Loucy (cell line): ENCODE measurements at regions not wholly inside any gene's neighbourhood (a gene's known extent, or its start where the extent isn't known, plus 50 kb on each side); places are given as distances from the start of the nearest gene placed in this dataset.

Experiments
- H2AFZ ChIP-seq: fragments of 200-600 bp; sonication (generic); 2 replicates; pipeline ENCODE4 v1.6.0; 2016; ENCODE audit warnings: antibody characterized with exemption, mild to moderate bottlenecking, low read length, moderate library complexity
- H3F3A ChIP-seq: fragments of 200-600 bp; 2 replicates; pipeline ENCODE4 v1.6.0; 2016; ENCODE audit warnings: antibody characterized with exemption, low read depth, mild to moderate bottlenecking
- H3K27me3 ChIP-seq: fragments of 200-600 bp; sonication (generic); 2 replicates; pipeline ENCODE4 v1.6.1; 2014; ENCODE audit warnings: low read length, mild to moderate bottlenecking; ENCODE audit not compliant: insufficient read depth, poor library complexity, severe bottlenecking
- H3K36me3 ChIP-seq: fragments of 200-600 bp; sonication (generic); 2 replicates; pipeline ENCODE4 v1.6.1; 2016; ENCODE audit warnings: low read length; ENCODE audit not compliant: insufficient read depth
- H3K4me1 ChIP-seq: fragments of 200-600 bp; sonication (generic); 2 replicates; pipeline ENCODE4 v1.5.1; 2014; ENCODE audit warnings: low read length, mild to moderate bottlenecking; ENCODE audit not compliant: insufficient read depth, poor library complexity, severe bottlenecking
- H3K4me2 ChIP-seq: fragments of 200-600 bp; sonication (generic); 2 replicates; pipeline ENCODE4 v1.6.0; 2014; ENCODE audit warnings: antibody characterized with exemption, low read length, low read depth, mild to moderate bottlenecking; ENCODE audit not compliant: poor library complexity, severe bottlenecking
- H3K4me3 ChIP-seq: fragments of 200-600 bp; sonication (generic); 2 replicates; pipeline ENCODE4 v1.5.1; 2014; ENCODE audit warnings: low read length, mild to moderate bottlenecking, mixed read lengths; ENCODE audit not compliant: poor library complexity, severe bottlenecking
- H3K79me2 ChIP-seq: fragments of 200-600 bp; sonication (generic); 2 replicates; pipeline ENCODE4 v1.6.1; 2014; ENCODE audit warnings: low read length; ENCODE audit not compliant: insufficient read depth
- H3K9ac ChIP-seq: fragments of 200-600 bp; sonication (generic); 2 replicates; pipeline ENCODE4 v1.6.0; 2014; ENCODE audit warnings: mild to moderate bottlenecking, low read depth, low read length, moderate library complexity; ENCODE audit not compliant: poor library complexity, severe bottlenecking
- H3K9me2 ChIP-seq: fragments of 200-600 bp; sonication (generic); replicated peaks from 2 replicates; pipeline ENCODE4 v1.6.1; 2016; ENCODE audit warnings: low read depth, low read length, mixed read lengths
- H3K9me3 ChIP-seq: fragments of 200-600 bp; sonication (generic); 2 replicates; pipeline ENCODE4 v1.6.1; 2014; ENCODE audit warnings: mild to moderate bottlenecking, antibody characterized with exemption, low read length, low read depth; ENCODE audit not compliant: insufficient read depth
- H4K20me1 ChIP-seq: fragments of 200-600 bp; sonication (generic); 2 replicates; pipeline ENCODE4 v1.6.0; 2014; ENCODE audit warnings: antibody characterized with exemption, low read length, mild to moderate bottlenecking; ENCODE audit not compliant: insufficient read depth, poor library complexity, severe bottlenecking
- EZH2phosphoT487 ChIP-seq: fragments of 200-600 bp; IDR thresholded peaks from 2 replicates; pipeline ENCODE4 v1.6.1; 2018; ENCODE audit warnings: antibody characterized with exemption, mild to moderate bottlenecking, moderate library complexity, borderline replicate concordance
- TF ChIP-seq, protein P1 (sequence below): fragments of 200-600 bp; sonication (generic); conservative IDR thresholded peaks from 2 replicates; pipeline ENCODE4 v1.5.1; 2014; ENCODE audit warnings: mild to moderate bottlenecking, antibody characterized with exemption, low read length

DNA sequence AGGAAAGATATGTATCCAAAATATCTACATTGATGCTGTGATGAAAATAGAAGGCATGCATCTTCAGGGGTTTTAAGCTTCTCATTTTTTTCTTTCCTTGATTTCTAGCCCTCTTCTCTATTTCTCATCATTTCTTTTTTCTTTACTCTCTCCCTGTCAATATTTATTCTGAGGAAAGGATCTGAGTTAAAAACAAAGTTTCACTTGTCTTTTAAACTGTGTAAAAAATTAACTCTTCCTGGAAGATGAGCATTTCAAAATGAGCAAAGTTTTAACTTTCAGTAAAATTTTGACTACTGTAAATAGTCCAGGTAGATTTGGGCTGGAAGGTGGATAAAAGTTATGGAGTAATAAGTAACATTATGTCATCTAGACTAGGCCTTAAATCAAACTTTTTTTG, 500.2 kb upstream of the GBE1 start:
- TF ChIP-seq, protein P1, sequence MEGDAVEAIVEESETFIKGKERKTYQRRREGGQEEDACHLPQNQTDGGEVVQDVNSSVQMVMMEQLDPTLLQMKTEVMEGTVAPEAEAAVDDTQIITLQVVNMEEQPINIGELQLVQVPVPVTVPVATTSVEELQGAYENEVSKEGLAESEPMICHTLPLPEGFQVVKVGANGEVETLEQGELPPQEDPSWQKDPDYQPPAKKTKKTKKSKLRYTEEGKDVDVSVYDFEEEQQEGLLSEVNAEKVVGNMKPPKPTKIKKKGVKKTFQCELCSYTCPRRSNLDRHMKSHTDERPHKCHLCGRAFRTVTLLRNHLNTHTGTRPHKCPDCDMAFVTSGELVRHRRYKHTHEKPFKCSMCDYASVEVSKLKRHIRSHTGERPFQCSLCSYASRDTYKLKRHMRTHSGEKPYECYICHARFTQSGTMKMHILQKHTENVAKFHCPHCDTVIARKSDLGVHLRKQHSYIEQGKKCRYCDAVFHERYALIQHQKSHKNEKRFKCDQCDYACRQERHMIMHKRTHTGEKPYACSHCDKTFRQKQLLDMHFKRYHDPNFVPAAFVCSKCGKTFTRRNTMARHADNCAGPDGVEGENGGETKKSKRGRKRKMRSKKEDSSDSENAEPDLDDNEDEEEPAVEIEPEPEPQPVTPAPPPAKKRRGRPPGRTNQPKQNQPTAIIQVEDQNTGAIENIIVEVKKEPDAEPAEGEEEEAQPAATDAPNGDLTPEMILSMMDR, result no peak
- TF ChIP-seq EZH2phosphoT487, result no peak
- H3K79me2 ChIP-seq, result no peaks in the 10 kb centered on the region

DNA sequence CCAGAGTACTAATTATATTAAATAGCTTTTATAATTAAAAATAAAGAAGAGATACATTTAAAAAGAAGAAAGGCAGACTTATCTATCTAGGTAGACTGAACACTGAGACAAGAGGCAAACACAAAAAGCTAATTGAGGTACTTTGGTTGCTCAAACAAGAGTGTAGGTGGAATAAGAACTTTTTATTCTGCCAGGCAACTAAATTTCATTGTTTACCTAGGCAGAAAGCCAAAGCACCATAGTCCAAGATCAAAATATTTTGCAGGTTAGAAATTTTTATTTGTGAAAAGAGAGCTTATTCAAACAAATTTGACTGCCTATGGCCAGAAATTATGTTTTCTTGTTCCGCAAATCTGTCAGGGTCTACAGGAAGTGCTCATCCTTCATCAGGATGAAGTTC, 499.6 kb upstream of the GBE1 start:
- Histone ChIP-seq H3F3A (no peaks in the 10 kb centered on the region), H3K4me2 (no peak overlapping the region), H3K79me2 (no peaks in the 10 kb centered on the region), H3K36me3 (no peaks in the 10 kb centered on the region), H3K4me3 (no peak overlapping the region), H3K9ac (no peak overlapping the region), H2AFZ (no peak overlapping the region), H3K27me3 (no peaks in the 10 kb centered on the region), H3K9me2 (0 out of 2 replicates have a peak, but pooled peaks cover 2% of the 10 kb centered on the region), H3K9me3 (no peaks in the 10 kb centered on the region), H4K20me1 (no peaks in the 10 kb centered on the region), H3K4me1 (no peaks in the 10 kb centered on the region)
- TF ChIP-seq, protein P1, result no peak

More for the DNA sequence above, 500.2 kb upstream of the GBE1 start:
- Histone ChIP-seq H3K9ac (no peak overlapping the region), H3K36me3 (no peaks in the 10 kb centered on the region), H3F3A (no peaks in the 10 kb centered on the region), H3K9me2 (no peaks in the 10 kb centered on the region), H4K20me1 (no peaks in the 10 kb centered on the region), H3K9me3 (no peaks in the 10 kb centered on the region), H2AFZ (no peak overlapping the region), H3K4me1 (no peaks in the 10 kb centered on the region), H3K4me2 (no peak overlapping the region), H3K4me3 (no peak overlapping the region), H3K27me3 (no peaks in the 10 kb centered on the region)

DNA sequence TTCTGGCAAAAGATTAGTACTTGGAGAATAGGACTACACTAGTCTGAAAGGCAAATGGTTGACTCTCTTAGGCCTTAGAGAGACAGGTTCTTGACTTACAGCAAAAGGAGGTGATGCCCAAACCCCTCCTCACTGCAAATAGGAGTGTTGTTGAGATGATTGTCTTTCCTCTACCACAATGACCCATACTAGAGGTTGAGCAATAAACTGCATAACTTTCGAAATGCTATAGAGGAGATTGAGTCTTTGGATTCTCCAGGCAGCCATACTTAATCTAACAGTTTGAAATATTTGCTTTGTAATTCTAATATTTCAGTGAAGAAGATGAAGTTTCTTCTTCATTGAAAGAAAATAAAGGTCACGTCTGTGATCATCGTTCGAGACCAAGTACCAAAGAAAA, 498.5 kb upstream of the GBE1 start:
- Histone ChIP-seq H3K9me3 (no peaks in the 10 kb centered on the region), H4K20me1 (no peaks in the 10 kb centered on the region), H3K9ac (no peak overlapping the region), H3K27me3 (no peaks in the 10 kb centered on the region), H3K4me2 (no peak overlapping the region), H3K9me2 (0 out of 2 replicates have a peak, but pooled peaks cover 5% of the 10 kb centered on the region), H3K79me2 (no peaks in the 10 kb centered on the region), H3F3A (no peaks in the 10 kb centered on the region), H2AFZ (no peak overlapping the region), H3K4me1 (no peaks in the 10 kb centered on the region), H3K4me3 (no peak overlapping the region), H3K36me3 (no peaks in the 10 kb centered on the region)
- TF ChIP-seq, protein P1, result no peak
- TF ChIP-seq EZH2phosphoT487, result no peak
